OCI-LY3 (cell line): ENCODE measurements at regions not wholly inside any gene's neighbourhood (a gene's known extent, or its start where the extent isn't known, plus 50 kb on each side); places are given as distances from the start of the nearest gene placed in this dataset.

Source experiments
- CTCF ChIP-seq: fragments of 200-600, 300-600 bp; sonication (generic); IDR thresholded peaks from 2 replicates; pipeline ENCODE4 v1.5.1; 2014; ENCODE audit warnings: antibody characterized with exemption, low read length, low read depth
- EZH2phosphoT487 ChIP-seq: fragments of 200-600 bp; shearing (Covaris generic); IDR thresholded peaks from 2 replicates; pipeline ENCODE4 v1.6.1; 2018; ENCODE audit warnings: antibody characterized with exemption, mixed run types, low read depth

GRCh38 chr13:53946500-53946899 is 917.9 kb downstream of the OLFM4 start:
- TF ChIP-seq CTCF (no peak), EZH2phosphoT487 (no peak)
